GM18868 (cell line): ENCODE measurements at regions not wholly inside any gene's neighbourhood (a gene's known extent, or its start where the extent isn't known, plus 50 kb on each side); places are given as distances from the start of the nearest gene placed in this dataset.

Experiments
- ATAC-seq: cut with Tn5 transposase; IDR thresholded peaks from one replicate; pipeline ENCODE4 v1.9.1; 2021; ENCODE audit warnings: mild to moderate bottlenecking, moderate library complexity; ENCODE audit not compliant: unreplicated experiment

GRCh38 chr10:130481076-130481930, 345.1 kb downstream of the GLRX3 start:
- no peak for ATAC-seq

GRCh38 chr10:130481936-130482335, 345.7 kb downstream of the GLRX3 start:
- ATAC-seq = no peak

DNA sequence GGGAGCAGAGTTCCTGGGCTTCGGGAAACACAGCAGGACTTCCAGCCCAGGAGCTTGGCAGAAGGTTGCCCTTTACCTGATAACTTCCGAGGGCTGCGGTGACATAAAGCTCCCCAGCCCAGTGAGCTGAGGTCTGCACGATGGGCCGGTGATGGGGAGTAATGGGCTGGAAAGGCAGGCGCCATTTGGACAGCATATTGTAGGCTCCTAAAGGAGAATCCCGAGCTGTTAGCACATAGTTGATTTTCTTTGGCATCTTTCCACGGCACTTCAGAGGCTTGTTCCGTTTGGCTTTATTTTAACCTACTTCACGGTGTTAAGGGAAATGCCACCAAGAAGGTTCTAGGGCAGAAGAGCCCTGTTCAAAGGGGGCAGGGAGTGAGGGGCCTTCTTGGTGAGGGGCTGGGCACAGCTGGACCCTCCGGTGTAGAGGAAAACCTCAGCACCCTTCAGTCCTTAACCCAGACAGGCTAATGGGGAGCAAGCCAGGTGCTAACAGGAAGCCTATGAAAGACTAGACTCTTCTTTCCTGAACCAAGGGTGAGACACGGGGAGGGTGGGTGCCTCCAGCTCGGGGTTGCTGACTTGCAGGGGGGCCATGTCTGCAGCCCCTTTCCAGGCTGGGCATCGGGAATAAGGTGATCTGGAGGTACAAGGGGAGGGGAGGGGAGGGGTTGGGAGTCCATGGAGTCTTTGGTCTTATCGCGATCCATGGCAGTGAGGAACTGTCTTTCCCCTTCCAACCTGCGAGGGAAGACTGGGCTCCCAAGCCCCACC, 347.7 kb downstream of the GLRX3 start:
- no peak for ATAC-seq

GRCh38 chr10:130484468-130485180, 348.4 kb downstream of the GLRX3 start:
- no peak for ATAC-seq

- no peak for ATAC-seq
Measured at GRCh38 chr10:130485236-130485957, 349.2 kb downstream of the GLRX3 start.

GRCh38 chr10:130485958-130486895, 350.0 kb downstream of the GLRX3 start:
- ATAC-seq = no peak

GRCh38 chr10:130486906-130487305, 350.7 kb downstream of the GLRX3 start:
- ATAC-seq = no peak

- ATAC-seq = no peak
Measured at GRCh38 chr10:130487566-130487965, 351.4 kb downstream of the GLRX3 start.

DNA sequence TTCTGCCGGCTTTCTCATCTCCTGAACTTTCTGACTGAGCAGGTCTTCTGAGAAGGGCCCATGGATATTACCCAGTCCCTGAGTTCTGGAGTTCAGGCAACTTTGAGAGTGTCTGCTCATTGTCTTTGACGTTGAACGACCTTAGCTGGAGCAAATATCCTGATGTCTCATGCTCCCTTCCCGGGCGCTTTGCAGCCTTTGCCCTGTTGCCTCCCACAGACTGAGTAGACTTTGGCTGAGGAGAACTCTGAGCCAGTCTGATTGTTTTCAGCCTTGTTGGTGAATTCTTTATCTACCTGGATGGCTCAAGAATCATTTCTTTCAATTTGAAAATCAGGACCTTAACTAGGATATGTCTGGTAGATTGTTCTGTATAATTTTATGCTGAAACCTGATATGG, 353.7 kb downstream of the GLRX3 start:
- ATAC-seq = no peak

DNA sequence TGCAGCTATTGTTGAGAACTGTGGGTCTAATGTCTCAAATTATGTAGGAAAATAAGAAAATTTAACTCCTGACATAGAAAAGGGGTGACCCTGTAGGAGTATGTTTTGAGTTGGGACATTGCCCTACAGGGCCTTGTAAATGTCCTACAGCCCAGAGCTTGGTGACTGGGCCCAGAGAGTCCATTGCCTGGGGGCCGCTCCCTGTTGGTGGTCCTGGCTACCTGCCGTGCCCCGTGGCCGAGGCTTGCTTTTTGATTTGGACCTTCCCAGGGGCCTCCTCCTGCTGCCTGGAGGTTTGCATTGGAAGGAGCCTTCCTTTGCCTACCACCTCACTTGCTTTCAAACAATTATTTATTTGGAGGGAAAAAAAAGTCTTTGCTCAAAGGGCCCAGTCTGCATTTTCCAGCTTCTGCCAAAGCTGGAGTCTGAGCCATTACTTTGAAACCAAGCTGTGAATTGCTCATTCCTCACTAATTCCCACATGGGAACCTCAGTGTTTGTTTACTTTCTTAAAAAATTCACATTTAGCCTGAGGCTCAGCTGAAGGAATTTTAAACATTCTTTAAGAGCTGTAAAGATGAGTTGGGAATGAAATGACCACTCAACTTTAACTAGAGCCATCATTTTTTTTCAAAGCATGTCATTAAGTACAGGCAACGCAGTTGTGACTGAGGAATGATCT, 355.0 kb downstream of the GLRX3 start:
- no peak for ATAC-seq

DNA sequence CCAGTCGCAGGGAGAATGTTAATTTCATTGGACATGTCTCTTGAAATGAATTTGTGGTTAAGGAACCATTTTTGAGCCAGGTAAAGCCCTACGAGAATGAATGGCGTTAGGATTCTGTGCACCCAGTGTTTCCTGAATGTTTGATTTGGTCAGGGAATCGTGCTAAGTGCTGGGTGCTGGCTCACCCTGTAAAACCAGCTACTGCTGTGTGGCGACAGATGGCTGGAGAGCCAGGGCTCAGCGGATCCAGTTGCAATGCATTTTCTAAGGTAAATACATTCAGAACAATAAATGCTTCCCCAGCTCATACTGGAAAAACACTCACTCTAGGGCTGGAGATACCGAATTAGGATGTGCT, 355.5 kb downstream of the GLRX3 start:
- no peak for ATAC-seq

DNA sequence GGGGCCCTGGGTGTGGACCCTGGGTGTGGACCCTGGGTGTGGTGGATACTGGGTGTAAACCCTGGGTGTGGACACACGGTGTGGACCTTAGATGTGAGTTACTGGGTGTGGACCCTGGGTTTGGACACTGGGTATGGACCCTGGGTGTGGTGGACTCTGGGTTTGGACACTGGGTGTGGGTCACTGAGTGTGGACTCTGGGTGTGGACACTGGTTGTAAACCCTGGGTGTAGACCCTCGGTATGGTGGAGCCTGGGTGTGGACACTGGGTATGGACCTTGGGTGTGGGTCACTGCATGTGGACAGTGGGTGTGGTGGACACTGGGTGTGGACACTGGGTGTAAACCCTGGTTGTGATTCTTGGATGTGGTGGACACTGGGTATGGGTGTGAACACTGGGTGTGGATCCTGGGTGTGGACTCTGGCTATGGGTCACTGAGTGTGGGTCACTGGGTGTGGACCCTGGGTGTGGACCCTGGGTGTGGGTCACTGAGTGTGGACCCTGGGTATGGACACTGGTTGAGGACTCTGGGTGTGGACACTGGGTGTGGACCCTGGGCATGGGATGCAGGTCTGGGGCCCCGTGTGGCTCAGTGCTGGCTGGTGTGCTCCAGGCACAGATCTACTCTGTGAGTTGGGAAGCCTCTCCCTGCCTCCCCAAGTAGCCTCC, 356.2 kb downstream of the GLRX3 start:
- ATAC-seq = no peak

DNA sequence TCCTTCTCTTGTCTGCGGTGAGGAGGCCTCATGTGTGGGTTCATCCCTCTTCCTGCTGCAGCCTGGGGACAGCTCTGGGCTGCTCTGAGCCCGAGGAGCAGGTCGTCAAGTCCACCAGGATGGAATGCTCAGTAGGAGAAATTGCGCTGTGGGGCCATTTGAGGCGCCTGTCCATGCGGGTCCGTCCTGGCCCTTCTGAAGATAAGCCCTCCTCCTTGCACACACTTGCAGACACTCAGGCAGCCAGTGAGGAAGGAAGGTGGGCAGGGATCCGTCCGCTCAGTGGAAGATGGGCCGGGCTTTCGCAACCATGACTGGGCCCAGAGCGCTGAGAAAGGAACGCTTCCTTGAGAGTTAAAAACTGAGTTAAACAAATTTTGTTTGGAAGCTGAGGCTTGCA, 356.8 kb downstream of the GLRX3 start:
- ATAC-seq = no peak

- no peak for ATAC-seq
Measured at GRCh38 chr10:130493446-130494145, 357.4 kb downstream of the GLRX3 start.

- no peak for ATAC-seq
Measured at GRCh38 chr10:130495116-130495862, 359.1 kb downstream of the GLRX3 start.

DNA sequence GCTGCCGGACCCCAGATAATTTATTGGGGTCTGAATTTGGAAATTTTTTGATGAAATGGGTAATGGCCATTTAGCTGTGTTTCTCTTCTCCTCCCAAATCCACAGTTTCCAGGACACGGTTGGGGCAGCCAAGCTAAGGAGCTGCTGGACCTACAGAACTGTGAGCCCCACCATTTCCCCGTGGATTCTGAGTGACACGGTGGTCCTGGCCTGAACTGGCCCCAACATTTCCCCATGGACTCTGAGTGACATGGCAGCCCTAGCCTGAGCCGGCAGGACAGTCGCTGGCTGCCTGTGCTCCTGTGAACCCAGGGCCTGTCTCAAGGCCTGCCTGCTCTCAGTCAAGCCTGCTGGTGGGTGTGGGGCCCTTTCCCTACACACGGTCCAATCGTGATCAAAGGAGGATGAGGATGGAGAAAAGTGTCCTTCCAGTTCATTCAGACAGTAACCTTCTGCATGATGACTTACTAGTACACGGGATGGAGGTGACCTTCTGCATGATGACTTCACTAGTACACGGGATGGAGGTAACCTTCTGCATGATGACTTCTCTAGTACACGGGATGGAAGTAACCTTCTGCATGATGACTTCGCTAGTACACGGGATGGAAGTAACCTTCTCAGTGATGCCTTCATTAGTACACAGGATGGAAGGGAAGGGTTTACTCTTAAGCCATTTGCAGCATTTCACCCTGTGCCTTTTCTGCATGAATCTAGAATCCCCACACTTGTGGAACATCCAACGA, 359.9 kb downstream of the GLRX3 start:
- ATAC-seq = no peak
